Fibroblast of pulmonary artery (primary cell): ENCODE measurements at regions not wholly inside any gene's neighbourhood (a gene's known extent, or its start where the extent isn't known, plus 50 kb on each side); places are given as distances from the start of the nearest gene placed in this dataset.

Source experiments
- DNase-seq: peaks from one replicate; pipeline ENCODE4 v3.0.0-alpha.2; 2010; ENCODE audit warnings: low read depth
- H3K4me3 ChIP-seq: replicated peaks from 2 replicates; pipeline ENCODE4 v1.5.1; 2011; ENCODE audit warnings: low read depth, mild to moderate bottlenecking, control low read depth, low read length, moderate library complexity
- CTCF ChIP-seq: IDR thresholded peaks from 2 replicates; pipeline ENCODE4 v1.5.1; 2011; ENCODE audit warnings: mild to moderate bottlenecking, control low read depth, low read length, inconsistent platforms; ENCODE audit errors: missing control alignments

- no peak overlapping the region for H3K4me3 ChIP-seq
- TF ChIP-seq CTCF, result no peak
- DNase-seq, result no peak
These were observed 369.6 kb downstream of the NAF1 start for GRCh38 chr4:162797108-162797507.

DNA sequence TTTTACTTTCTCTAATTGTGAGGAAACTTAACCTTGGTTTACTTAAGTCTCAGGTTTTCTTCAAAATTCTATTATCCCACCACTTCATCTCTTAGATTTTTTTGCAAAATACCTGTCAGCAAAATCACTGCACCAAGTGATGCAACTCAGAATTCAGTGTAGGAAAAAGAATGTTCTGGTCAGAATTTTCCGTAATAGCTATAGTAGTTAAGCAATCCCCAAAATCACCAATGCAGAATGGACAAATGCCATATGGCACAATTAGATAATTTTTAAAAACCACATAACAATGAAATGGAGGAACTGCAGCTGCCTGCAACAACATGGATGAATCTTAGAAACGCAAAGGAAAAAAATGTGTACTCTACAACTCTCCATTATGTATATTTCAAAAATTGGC, 373.1 kb downstream of the NAF1 start:
- no peak overlapping the region for H3K4me3 ChIP-seq
- DNase-seq, result peak; percentile 13
- no peak for TF ChIP-seq CTCF

DNA sequence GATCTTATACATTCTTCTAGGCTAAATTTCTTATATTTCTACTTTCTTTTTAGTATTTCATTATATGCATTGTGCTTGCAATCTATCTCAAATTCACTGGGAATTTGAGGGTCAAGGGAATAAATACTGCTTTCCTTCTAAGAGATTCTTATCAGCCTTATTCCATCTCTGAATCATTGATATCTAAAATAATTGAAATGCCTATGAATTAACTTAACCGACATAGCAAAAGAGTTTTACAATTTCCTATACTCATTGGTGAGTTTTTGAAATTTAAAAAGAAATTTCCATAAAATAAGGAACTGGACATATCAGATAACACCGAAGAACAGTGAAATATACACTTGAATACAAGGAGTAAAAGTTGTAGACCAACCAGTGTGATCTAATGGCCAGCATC, 373.7 kb downstream of the NAF1 start:
- no peak overlapping the region for H3K4me3 ChIP-seq
- TF ChIP-seq CTCF, result no peak
- DNase-seq, result no peak

DNA sequence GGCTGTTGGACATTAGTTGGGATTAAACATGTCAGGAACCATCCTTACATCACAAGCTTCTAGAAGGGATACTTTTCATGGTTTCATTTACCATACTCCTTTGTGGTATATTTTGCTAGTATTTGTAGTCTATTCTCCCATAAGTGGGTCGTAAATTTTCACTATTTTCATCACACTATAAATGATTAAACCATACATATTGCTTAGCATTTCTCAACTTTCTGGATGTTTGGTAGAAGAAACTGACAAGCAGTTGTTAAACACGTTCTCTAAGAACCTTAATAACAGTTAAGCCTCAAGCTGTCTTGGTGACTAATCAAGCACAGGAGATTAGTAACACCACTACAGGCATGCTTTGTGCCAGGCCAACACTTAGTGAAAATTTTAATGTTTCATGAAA, 375.5 kb downstream of the NAF1 start:
- no peak for TF ChIP-seq CTCF
- H3K4me3 ChIP-seq, result no peak overlapping the region
- DNase-seq, result no peak

DNA sequence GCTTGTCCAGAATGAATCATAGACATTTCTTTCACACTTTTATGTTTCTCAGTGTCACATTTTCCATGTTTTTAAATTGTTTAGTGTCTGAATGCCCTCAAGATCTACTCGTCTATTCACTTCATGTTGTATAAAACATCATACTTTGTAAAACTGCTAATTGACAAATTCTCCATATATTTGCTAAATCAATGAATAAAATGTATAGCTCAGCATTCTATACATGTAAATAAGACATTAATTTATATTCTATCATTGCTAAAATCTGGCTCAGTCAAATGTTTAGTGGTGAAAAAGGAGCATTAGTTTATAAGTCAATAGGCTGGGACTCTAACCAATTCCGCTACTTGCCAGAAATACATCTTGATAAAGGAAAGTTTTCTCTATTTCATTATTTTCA, 379.6 kb downstream of the NAF1 start:
- H3K4me3 ChIP-seq, result no peak overlapping the region
- TF ChIP-seq CTCF, result no peak
- no peak for DNase-seq

DNA sequence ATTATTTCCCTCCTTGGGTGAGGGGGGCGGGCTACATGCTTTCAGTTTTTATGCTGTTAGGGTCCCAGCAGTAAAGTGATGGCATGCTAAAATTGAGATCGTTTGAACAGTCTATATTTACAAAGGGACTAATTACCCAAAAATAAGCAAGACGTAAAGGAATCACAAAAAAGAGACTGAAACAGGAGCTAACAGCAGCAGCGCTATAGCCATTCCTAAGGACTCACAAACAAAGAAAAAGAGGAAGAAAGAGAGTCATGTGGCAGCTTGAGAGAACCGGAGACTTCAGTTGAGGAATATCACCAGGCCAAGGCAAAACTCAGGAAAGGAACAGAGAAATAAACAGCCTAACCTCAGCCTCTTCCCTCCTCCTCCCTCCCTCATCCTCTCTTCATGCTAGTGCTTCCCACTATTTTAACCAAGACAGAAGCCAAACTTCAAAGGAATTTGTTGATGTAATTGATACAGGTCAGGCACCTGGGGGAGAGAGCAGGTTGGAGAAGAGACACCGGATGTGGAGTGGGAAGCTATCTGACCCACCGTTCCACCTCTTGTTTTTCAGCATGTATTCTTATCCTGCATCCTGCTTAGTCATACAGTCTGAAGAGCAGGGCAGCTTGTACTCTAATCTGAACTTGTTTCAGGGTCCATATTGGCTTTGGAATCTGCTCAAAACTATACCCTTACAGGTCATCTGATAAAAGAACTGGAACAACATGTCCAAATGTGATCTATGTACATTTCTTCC, 383.7 kb downstream of the NAF1 start:
- no peak for DNase-seq
- no peak for TF ChIP-seq CTCF

GRCh38 chr4:162782096-162782777, 384.5 kb downstream of the NAF1 start:
- H3K4me3 ChIP-seq, result no peak overlapping the region
- TF ChIP-seq CTCF, result no peak
- no peak for DNase-seq

More for the DNA sequence above, 383.7 kb downstream of the NAF1 start:
- H3K4me3 ChIP-seq, result no peak overlapping the region
